G401 (cell line): ENCODE measurements at regions not wholly inside any gene's neighbourhood (a gene's known extent, or its start where the extent isn't known, plus 50 kb on each side); places are given as distances from the start of the nearest gene placed in this dataset.
"Not testable (repeated sequence)": the region's sequence is repeated elsewhere in the genome, so short reads cannot be mapped to it uniquely, and the experiment has no call there.

ENCODE experiments used
- DNase-seq: peaks from one replicate; pipeline ENCODE4 v3.0.0-alpha.2; 2015; ENCODE audit warnings: low spot score
- in situ Hi-C: cut with HindIII; loops from 2 replicates; pipeline ENCODE4 v1.10.0; 2016; ENCODE audit warnings: low sequenced_read_pairs, mixed read lengths

DNA sequence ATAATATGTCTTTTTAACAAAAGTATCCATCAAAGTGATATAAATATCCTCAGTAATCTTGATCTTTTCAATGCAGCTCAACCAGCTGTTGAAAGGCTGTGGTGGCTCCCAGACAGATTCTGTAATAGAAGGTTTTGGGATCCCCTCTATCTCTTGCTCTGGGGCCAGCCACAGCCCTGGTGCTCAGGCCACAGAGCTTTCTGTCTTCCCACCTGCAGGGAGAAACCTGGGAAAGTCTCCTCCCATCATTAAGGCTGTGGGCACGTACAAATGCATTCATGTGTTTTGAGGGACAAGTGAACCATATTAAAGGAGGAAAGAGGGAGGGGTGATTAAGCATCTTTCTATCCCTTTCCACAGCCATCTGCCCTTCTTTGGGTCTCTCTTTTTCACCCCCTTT is 183.1 kb downstream of the PRDM13 start:
- DNase-seq: no peak
- in situ Hi-C loops: no loop called here

- in situ Hi-C loops: no loop called here
- DNase-seq: peak; percentile 12
These were observed 184.0 kb downstream of the PRDM13 start for GRCh38 chr6:99790679-99791078.

GRCh38 chr6:99801805-99802204 is 192.2 kb downstream of the MCHR2 start:
- in situ Hi-C loops: no loop called here

DNA sequence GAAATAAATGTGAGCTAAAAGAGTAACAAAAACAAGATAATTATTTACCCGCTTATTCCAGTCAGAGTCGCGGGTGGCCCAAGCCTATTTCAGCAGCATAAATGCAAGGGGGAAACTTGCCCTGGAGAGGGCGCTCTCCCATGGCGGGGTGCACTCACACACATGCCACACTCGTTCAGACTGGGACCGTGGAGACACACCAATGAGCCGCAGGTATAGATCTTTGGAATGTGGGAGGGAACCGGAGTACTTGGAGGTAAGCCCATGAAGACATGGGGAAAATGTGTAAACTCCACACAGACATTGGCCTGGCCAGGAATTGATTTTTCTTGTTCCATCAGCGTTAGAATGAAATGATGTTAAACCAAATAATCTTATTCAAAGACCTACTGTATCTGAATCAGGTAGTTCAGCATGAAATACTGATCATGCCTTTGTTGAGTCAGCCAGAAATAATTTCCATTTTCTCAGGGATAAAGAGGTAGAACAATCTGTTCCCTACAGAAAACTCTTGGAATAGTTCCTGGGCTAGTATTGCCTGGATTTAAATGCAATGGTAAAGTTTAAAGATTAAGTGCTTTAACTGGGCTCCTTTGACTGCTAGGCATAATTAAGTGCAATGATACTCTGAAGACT is 191.5 kb downstream of the MCHR2 start:
- in situ Hi-C loops: no loop called here
- DNase-seq: no peak

More at GRCh38 chr6:99801805-99802204, 192.2 kb downstream of the MCHR2 start:
- no peak for DNase-seq

GRCh38 chr6:99808992-99809391 is 185.0 kb downstream of the MCHR2 start:
- in situ Hi-C loops: no loop called here
- DNase-seq: no peak

DNA sequence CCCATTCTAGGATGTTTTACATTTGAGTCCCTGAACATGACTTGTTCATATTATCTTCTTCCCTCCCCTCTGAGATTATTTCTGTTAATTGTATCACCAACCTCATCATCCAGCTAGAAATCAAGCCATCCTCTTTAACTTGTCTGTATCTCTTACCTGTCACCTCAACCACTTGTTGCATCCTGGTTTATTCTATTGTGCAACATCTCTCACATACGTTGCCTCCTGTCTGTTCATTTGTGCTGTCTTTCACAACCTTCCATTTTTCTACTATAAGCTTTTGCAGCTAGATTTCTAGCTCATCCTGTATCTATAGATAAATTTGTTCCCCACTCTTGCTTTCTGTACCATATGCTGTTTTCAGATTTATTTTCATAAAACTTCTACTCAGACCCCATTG is 183.7 kb downstream of the MCHR2 start:
- in situ Hi-C loops: no loop called here
- no peak for DNase-seq

DNA sequence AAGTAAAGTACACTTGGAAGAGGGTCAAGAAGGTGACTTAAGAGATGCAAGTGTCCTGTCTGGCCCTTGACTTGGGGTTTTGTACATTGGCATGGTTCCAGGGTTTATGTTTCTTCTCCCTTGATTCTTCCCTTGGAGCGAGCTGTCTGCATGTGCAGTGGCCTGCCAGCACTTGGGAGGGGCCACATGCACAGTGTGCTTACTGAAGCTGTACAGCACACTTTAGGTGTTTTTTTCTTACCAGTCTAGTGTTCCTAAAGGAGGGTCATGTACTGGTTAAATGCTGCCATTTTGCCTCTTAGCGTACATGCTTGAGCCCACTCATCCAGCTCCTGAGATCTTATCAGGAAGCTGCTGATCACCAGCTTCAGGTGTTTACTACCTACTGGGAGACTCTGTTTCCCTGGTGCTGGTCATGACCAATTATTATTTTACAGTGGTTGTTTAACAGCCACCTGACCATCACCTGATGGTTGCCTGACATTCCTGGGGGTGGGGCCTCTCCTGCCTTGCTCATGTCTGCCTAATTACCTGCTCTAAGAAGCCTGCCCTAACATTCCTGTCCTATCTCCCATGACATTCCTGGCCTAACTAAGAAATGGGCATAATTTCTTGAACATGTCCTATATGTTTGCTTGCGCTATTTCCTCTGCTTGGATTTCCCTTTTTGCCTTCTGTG is 182.9 kb downstream of the MCHR2 start:
- in situ Hi-C loops: no loop called here
- DNase-seq: no peak

- DNase-seq: no peak
- in situ Hi-C loops: no loop called here
These were observed 182.4 kb downstream of the MCHR2 start for GRCh38 chr6:99811636-99812035.

- no peak for DNase-seq
- in situ Hi-C loops: no loop called here
These were observed 180.5 kb downstream of the MCHR2 start for GRCh38 chr6:99813565-99813964.

DNA sequence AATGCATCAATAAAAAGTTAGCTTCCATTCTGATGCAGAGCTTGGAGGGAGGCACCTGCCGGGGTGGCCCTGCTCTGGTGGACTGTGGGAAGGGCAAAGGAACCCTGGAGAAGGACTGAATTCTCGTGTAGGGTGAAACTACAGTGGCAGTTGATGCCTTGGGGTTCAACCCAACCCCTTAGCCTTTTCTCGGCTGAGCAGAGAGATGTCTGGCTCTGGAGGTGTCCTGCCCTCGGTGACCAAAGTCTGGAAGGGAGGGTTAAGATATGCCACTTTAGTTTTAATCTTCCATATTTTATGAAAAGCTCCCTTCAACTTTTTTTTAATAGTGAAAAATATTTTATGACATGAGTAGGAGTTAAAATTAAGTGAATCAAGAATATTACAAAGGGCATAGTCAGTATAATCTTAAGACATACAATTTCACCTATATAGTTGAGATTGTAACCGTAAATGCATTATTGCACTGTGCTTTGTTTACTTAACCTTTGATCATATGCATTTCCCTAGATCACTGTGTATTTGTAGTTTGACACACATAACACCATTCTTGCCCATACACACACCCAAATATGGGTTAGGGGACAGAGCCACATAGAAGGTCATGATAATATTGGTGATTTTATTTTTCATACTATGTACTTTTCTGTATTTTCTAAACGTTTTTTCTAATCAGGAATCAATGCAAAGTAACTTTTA is 179.6 kb downstream of the MCHR2 start:
- in situ Hi-C loops: no loop called here
- no peak for DNase-seq

DNA sequence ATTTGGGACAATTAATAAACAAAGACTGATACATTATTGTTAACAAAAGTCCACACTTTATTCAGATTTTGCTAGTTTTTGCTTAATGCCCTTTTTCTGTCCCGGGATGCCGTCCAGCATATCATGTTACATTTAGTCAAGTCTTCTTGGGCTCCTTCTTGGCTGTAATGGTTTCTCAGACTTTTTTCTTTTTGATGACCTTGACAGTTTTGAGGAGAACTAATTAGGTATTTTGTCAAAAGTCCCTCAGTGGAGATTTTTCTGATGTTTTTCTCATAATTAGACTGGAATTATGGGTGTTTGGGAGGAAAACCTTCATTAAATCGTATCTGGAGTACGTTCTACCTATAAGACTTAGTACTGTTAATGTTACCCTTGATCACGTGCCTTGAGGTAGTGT is 177.2 kb downstream of the MCHR2 start:
- in situ Hi-C loops: no loop called here
- DNase-seq: no peak

DNA sequence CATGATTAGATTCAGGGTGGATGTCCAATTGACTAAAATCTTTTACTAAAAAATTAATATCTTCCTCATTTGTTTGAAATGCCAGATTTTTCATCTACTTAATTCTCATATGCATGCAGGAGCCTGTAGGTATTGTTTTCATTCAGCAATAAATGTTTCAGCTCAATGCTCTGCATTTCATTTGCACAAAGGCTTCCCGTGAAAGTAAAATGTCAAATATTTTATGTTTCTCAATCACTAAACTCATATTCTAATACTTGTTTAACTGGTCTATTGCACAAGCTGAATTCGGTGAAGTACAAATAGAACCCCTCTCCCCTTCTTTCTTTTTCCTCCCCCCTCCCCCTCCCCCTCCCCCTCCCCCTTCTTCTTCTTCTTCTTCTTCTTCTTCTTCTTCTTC is 175.9 kb downstream of the MCHR2 start:
- DNase-seq: no peak
- in situ Hi-C loops: no loop called here

DNA sequence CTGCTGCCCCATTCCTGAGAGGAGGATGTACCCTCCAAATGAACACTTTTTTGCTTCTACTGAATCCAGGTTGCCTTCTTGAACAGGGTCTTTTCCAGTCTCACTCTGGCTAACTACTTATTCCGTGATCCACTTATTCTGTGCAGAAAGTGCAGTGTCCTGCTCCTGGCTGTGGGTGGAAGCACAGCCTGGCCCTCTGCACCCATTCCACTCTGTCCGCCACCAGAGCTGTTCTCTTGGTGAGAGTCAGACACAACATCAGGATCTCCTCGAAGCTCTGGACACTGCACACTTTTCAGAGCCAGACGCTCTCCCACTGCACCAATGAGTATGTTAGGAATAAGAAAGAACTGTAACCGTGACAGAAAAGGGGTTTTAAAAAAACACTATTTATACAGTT is 174.2 kb downstream of the MCHR2 start:
- in situ Hi-C loops: no loop called here

GRCh38 chr6:99821164-99821563 is 172.9 kb downstream of the MCHR2 start:
- DNase-seq: no peak
- in situ Hi-C loops: no loop called here

More for the DNA sequence above, 174.2 kb downstream of the MCHR2 start:
- no peak for DNase-seq

DNA sequence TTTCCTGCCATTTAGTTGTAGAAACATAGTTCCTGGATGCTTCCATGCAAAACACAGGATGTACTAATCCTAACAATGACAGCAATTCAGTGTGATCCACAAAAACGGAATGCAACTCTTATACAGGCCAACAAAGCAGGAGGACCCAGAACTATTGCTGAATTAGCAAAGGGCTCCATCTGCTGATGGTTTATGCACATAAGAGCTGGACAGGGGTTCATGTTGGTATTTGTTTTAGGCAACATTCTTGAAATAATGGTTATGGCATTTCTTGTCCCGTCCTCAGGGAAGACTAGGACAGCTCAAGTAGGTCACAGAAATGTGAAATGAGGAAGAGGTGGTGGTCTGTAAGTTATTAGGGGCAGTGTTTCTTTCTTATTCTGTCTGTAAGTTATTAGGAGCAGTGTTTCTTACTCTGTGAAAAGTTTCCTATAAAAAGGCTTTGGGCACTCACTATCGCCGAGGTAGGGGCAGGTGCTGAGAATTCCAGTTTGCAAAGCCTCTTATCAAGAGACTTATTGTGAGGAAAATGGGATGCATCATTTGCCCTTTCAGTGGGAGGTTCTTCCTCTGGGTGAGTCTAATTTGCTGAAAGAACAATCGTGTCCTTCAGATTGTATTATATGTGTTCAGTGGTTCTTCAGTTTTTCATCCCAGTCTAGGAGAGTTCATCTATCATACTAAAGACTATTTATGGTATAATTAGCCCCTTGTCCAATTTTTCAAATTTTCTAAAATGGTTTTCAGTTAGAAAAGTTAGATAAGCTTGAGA is 171.1 kb downstream of the MCHR2 start:
- peak; percentile 73 for DNase-seq

GRCh38 chr6:99823513-99824235 is 170.3 kb downstream of the MCHR2 start:
- in situ Hi-C loops, DNase-seq: not testable (repeated sequence)

More for the DNA sequence above, 171.1 kb downstream of the MCHR2 start:
- in situ Hi-C loops: no loop called here

DNA sequence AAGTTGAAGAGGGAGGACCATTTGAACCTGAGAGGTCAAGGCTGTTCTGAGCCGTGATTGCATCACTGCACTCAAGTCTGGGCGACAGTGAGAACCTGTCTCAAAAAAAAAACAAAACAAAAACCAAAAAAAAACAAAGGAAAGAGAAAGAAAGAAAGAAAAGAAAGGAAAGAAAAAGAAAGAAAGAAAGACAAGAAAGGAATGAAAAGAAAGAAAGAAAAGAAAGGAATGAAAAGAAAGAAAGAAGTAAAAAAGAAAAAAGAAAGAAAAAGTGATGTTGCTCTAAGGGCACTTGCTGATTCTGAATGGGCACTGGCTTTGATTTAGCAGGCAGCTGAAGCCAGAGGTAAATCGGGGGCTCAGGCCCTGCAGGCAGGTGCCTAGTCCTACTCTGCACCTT is 161.0 kb downstream of the MCHR2 start:
- in situ Hi-C loops: no loop called here
- no peak for DNase-seq

GRCh38 chr6:99836471-99836870 is 157.6 kb downstream of the MCHR2 start:
- in situ Hi-C loops: no loop called here
- DNase-seq: no peak

DNA sequence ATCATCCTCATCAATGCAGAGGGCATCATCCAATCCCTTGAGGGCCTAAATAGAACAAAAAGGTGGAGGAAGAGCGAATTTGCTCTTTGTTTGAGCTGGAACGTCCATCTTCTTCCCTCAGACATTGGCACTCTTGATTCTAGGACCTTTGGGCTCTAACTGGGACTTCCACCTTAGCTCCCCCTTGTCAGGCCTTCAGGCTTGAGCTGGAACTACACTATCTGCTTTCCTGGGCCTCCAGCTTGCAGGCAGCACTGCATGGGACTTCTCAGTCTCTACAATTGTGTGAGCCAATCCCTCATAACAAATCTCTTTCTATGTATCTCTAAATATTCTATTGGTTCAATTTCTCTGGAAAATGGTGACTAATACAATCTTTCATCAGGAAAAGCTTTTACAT is 155.4 kb downstream of the MCHR2 start:
- in situ Hi-C loops: no loop called here
- no peak for DNase-seq
